ENCODE measurements at regions not wholly inside any gene's neighbourhood (a gene's known extent, or its start where the extent isn't known, plus 50 kb on each side); places are given as distances from the start of the nearest gene placed in this dataset.

DNA sequence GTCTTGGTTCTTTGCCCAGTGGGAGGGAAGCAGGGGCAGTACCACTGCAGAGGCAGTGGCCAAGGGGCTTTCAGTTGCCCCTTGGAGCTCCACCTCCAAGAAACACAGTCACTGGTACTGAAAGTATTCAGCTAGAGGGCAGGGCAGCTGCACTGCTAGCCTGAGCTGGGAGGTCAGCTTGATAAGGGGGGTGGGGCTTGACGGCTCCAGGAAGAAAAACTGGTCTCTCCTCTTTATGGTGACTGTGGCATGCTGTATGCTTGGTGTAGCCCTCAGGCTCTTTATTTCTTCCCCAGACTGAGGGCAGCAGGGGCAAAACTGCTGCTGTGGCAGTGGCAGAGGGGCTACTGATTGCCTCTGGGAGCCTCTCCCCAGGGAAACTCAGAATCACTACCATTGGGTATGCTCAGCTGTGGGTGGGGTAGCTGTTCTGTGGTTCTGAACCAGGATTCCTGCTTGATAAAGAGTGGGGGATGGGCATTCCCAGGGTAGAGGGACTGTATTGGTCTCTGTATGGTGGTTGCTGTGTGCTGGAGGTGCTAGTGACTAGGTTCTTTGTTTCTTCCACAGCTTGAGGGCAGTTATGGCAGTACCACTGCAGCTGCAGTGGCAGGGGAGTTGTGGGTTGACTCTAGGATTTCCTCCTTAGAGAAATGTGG, 134.6 kb upstream of the SCN7A start:
- TF ChIP-seq GABPA (IDR thresholded peaks at IDR 0.05; ENCODE audit: low read depth) (no peak), SPI1 (IDR thresholded peaks at IDR 0.05; ENCODE audit: borderline replicate concordance, low read depth) (no peak), POLR2AphosphoS5 (IDR thresholded peaks at IDR 0.05; ENCODE audit: low read depth) (no peak)
- TF ChIP-seq, protein P1, sequence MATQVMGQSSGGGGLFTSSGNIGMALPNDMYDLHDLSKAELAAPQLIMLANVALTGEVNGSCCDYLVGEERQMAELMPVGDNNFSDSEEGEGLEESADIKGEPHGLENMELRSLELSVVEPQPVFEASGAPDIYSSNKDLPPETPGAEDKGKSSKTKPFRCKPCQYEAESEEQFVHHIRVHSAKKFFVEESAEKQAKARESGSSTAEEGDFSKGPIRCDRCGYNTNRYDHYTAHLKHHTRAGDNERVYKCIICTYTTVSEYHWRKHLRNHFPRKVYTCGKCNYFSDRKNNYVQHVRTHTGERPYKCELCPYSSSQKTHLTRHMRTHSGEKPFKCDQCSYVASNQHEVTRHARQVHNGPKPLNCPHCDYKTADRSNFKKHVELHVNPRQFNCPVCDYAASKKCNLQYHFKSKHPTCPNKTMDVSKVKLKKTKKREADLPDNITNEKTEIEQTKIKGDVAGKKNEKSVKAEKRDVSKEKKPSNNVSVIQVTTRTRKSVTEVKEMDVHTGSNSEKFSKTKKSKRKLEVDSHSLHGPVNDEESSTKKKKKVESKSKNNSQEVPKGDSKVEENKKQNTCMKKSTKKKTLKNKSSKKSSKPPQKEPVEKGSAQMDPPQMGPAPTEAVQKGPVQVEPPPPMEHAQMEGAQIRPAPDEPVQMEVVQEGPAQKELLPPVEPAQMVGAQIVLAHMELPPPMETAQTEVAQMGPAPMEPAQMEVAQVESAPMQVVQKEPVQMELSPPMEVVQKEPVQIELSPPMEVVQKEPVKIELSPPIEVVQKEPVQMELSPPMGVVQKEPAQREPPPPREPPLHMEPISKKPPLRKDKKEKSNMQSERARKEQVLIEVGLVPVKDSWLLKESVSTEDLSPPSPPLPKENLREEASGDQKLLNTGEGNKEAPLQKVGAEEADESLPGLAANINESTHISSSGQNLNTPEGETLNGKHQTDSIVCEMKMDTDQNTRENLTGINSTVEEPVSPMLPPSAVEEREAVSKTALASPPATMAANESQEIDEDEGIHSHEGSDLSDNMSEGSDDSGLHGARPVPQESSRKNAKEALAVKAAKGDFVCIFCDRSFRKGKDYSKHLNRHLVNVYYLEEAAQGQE (IDR thresholded peaks at IDR 0.05; ENCODE audit: insufficient replicate concordance, low read depth): no peak
- TF ChIP-seq, protein P2, sequence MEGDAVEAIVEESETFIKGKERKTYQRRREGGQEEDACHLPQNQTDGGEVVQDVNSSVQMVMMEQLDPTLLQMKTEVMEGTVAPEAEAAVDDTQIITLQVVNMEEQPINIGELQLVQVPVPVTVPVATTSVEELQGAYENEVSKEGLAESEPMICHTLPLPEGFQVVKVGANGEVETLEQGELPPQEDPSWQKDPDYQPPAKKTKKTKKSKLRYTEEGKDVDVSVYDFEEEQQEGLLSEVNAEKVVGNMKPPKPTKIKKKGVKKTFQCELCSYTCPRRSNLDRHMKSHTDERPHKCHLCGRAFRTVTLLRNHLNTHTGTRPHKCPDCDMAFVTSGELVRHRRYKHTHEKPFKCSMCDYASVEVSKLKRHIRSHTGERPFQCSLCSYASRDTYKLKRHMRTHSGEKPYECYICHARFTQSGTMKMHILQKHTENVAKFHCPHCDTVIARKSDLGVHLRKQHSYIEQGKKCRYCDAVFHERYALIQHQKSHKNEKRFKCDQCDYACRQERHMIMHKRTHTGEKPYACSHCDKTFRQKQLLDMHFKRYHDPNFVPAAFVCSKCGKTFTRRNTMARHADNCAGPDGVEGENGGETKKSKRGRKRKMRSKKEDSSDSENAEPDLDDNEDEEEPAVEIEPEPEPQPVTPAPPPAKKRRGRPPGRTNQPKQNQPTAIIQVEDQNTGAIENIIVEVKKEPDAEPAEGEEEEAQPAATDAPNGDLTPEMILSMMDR (IDR thresholded peaks at IDR 0.05; ENCODE audit: insufficient read depth, low read length): no peak
- DNase-seq (ENCODE audit: low read depth in 1 of 2, low spot score in 1 of 2): no peak

DNA sequence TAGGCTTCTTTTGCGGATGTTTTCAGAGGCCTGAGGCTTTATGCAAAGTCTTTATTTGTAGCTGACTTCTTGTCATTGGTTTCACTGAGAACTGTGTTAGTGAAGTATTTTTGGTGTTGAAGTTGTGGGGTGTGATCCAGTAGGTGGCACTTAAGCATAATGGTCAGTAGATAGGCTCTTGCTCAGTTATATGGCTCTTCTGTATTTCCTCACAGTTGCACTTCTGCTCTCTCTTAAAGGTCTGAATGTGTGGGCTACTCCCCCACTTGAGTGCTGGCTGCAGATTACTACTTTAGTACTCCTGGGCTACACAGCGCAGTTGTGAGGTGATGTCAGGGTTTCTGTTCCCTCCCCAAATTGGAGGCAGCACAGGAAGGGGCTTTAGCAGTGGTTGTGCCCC, 133.8 kb upstream of the SCN7A start:
- no peak for TF ChIP-seq SPI1 (IDR thresholded peaks at IDR 0.05; ENCODE audit: borderline replicate concordance, low read depth)
- TF ChIP-seq, protein P2 (IDR thresholded peaks at IDR 0.05; ENCODE audit: insufficient read depth, low read length): no peak
- TF ChIP-seq, protein P1 (IDR thresholded peaks at IDR 0.05; ENCODE audit: insufficient replicate concordance, low read depth): no peak
- no peak for TF ChIP-seq POLR2AphosphoS5 (IDR thresholded peaks at IDR 0.05; ENCODE audit: low read depth)
- no peak for TF ChIP-seq GABPA (IDR thresholded peaks at IDR 0.05; ENCODE audit: low read depth)
- Histone ChIP-seq H3K4me3 (replicated peaks; ENCODE audit: insufficient read depth, low read length) (no peak overlapping the region), H3K27me3 (ENCODE audit: insufficient read depth, poor library complexity, severe bottlenecking) (no peaks in the 10 kb centered on the region), H3K27ac (replicated peaks) (no peak overlapping the region)
- DNase-seq (ENCODE audit: low read depth in 1 of 2, low spot score in 1 of 2): no peak

More for the DNA sequence above, 134.6 kb upstream of the SCN7A start:
- Histone ChIP-seq H3K4me3 (replicated peaks; ENCODE audit: insufficient read depth, low read length) (no peak overlapping the region), H3K27ac (replicated peaks) (no peak overlapping the region), H3K27me3 (ENCODE audit: insufficient read depth, poor library complexity, severe bottlenecking) (no peaks in the 10 kb centered on the region)

DNA sequence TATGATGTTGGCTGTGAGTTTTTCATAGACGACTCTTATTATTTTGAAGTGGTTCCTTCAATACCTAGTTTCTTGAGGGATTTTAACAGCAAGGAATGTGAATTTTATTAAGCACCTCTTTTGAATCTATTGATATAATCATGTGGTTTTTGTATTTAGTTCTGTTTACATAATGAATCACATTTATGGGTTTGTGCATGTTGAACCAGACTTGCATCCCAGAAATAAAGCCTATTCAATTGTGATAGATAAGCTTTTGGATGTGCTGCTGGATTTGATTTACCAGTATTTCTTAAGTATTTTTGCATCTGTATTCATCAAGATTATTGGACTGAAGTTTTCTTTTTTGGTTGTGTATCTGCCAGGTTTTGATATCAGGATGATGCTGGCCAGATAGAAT, 131.6 kb upstream of the SCN7A start:
- Histone ChIP-seq H3K4me3 (replicated peaks; ENCODE audit: insufficient read depth, low read length) (no peak overlapping the region), H3K27ac (replicated peaks) (no peak overlapping the region), H3K27me3 (ENCODE audit: insufficient read depth, poor library complexity, severe bottlenecking) (no peaks in the 10 kb centered on the region)
- TF ChIP-seq SPI1 (IDR thresholded peaks at IDR 0.05; ENCODE audit: borderline replicate concordance, low read depth): no peak
- TF ChIP-seq, protein P2 (IDR thresholded peaks at IDR 0.05; ENCODE audit: insufficient read depth, low read length): no peak
- TF ChIP-seq POLR2AphosphoS5 (IDR thresholded peaks at IDR 0.05; ENCODE audit: low read depth): no peak
- no peak for DNase-seq (ENCODE audit: low read depth in 1 of 2, low spot score in 1 of 2)

DNA sequence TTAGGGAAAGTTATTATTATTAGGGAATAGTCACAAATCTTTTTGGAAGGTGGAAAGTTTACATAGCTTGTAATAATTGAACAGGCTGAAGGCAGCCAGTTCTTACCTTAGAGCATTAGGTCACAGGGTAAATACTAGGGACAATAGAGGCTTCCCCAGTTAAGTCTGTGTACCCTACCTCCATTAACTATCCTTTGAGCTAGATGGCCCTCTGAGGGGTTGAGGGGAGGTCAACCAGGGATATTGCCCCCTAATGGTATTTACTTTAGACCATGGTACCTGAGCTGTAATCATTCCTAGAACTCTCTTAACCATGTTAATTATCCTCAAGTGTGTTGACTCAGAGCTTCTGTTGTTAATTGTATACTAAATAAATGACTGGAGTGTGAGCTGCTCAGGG, 120.5 kb upstream of the SCN7A start:
- H3K4me3 ChIP-seq (replicated peaks; ENCODE audit: insufficient read depth, low read length): no peak overlapping the region
- TF ChIP-seq GABPA (IDR thresholded peaks at IDR 0.05; ENCODE audit: low read depth) (no peak), POLR2AphosphoS5 (IDR thresholded peaks at IDR 0.05; ENCODE audit: low read depth) (no peak), SPI1 (IDR thresholded peaks at IDR 0.05; ENCODE audit: borderline replicate concordance, low read depth) (no peak)
- TF ChIP-seq, protein P2 (IDR thresholded peaks at IDR 0.05; ENCODE audit: insufficient read depth, low read length): no peak
- TF ChIP-seq, protein P1 (IDR thresholded peaks at IDR 0.05; ENCODE audit: insufficient replicate concordance, low read depth): no peak
- DNase-seq (ENCODE audit: low read depth in 1 of 2, low spot score in 1 of 2): no peak
- H3K27me3 ChIP-seq (ENCODE audit: insufficient read depth, poor library complexity, severe bottlenecking): no peaks in the 10 kb centered on the region
- no peak overlapping the region for H3K27ac ChIP-seq (replicated peaks)

Measured in HL-60 (cell line).